SK-N-SH (cell line): ENCODE measurements at regions not wholly inside any gene's neighbourhood (a gene's known extent, or its start where the extent isn't known, plus 50 kb on each side); places are given as distances from the start of the nearest gene placed in this dataset.

Experiments used
- CTCF ChIA-PET: fragments of 300-600, 350-600 bp; formaldehyde crosslinking; extraction: SDS; loops from one replicate; lab custom pipeline; 2021; lab: Yijun Ruan, JAX
- POLR2A ChIA-PET: fragments of 350-600 bp; sonication (Branson Sonifier 250); formaldehyde crosslinking; extraction: SDS; loops from one replicate; lab custom pipeline; 2020; ENCODE audit warnings: antibody characterized with exemption, inconsistent platforms; lab: Yijun Ruan, JAX
- DNase-seq: peaks from one replicate; pipeline ENCODE4 v3.0.0; 2012
- H2AFZ ChIP-seq: fragments of 200-600 bp; sonication (generic); 2 replicates; pipeline ENCODE4 v1.8.1; 2016; ENCODE audit warnings: antibody characterized with exemption, mild to moderate bottlenecking, low read depth
- H3F3A ChIP-seq: fragments of 200-600 bp; sonication (generic); replicated peaks from 2 replicates; pipeline ENCODE3; 2016; ENCODE audit warnings: antibody characterized with exemption, mild to moderate bottlenecking; ENCODE audit not compliant: insufficient read depth
- H3K27ac ChIP-seq, 2 experiments: fragments of 200-500 bp in 1 of 2; fragments of 200-600 bp in 1 of 2; sonication (Bioruptor generic) in 1 of 2; sonication (generic), shearing (Covaris generic) in 1 of 2; 2 replicates each; pipeline versions ENCODE4 v1.5.1 to v1.6.1; 2014 to 2016; ENCODE audit warnings: low read depth in 2 of 2, inconsistent platforms in 1 of 2, low read length in 1 of 2, mild to moderate bottlenecking in 1 of 2, mixed read lengths in 1 of 2
- H3K27me3 ChIP-seq: fragments of 200-600 bp; sonication (generic), shearing (Covaris generic); 2 replicates; pipeline ENCODE4 v1.6.1; 2016; ENCODE audit warnings: mixed run types; ENCODE audit not compliant: insufficient read depth
- H3K36me3 ChIP-seq, 2 experiments: fragments of 200-500 bp in 1 of 2; fragments of 200-600 bp in 1 of 2; sonication (Bioruptor generic) in 1 of 2; sonication (generic) in 1 of 2; replicated peaks in 1 of 2; 2 replicates each; pipeline versions ENCODE3 to v1.5.1; 2014 to 2016; ENCODE audit warnings: low read length in 1 of 2, mild to moderate bottlenecking in 1 of 2; ENCODE audit not compliant: insufficient read depth in 2 of 2, control insufficient read depth in 1 of 2
- H3K4me1 ChIP-seq, 2 experiments: fragments of 200-500 bp in 1 of 2; fragments of 200-600 bp in 1 of 2; sonication (Bioruptor generic) in 1 of 2; sonication (generic), shearing (Covaris generic) in 1 of 2; 2 replicates each; pipeline versions ENCODE4 v1.5.1 to v1.6.1; 2014 to 2016; ENCODE audit warnings: low read depth in 1 of 2, low read length in 1 of 2, mixed run types in 1 of 2; ENCODE audit not compliant: insufficient read depth in 2 of 2, control insufficient read depth in 1 of 2
- H3K4me2 ChIP-seq: fragments of 200-600 bp; sonication (generic), shearing (Covaris generic); 2 replicates; pipeline ENCODE4 v1.6.1; 2017; ENCODE audit warnings: mixed run types
- H3K4me3 ChIP-seq, 2 experiments: fragments of 200-500 bp in 1 of 2; fragments of 200-600 bp in 1 of 2; sonication (Bioruptor generic) in 1 of 2; sonication (generic), shearing (Covaris generic) in 1 of 2; 2 replicates each; pipeline versions ENCODE4 v1.5.1 to v1.8.1; 2014 to 2016; ENCODE audit warnings: low read depth in 2 of 2, inconsistent platforms in 1 of 2, low read length in 1 of 2, mild to moderate bottlenecking in 1 of 2, mixed read lengths in 1 of 2, moderate library complexity in 1 of 2
- H3K79me2 ChIP-seq: fragments of 200-600 bp; sonication (generic); 2 replicates; pipeline ENCODE4 v1.8.1; 2017; ENCODE audit warnings: mild to moderate bottlenecking; ENCODE audit not compliant: insufficient read depth
- H3K9ac ChIP-seq: fragments of 200-600 bp; sonication (generic); 2 replicates; pipeline ENCODE4 v1.6.1; 2017; ENCODE audit warnings: mixed run types
- H3K9me2 ChIP-seq: fragments of 200-600 bp; sonication (generic); 2 replicates; pipeline ENCODE4 v1.6.1; 2017; ENCODE audit warnings: mixed run types
- H3K9me3 ChIP-seq: fragments of 200-600 bp; sonication (generic); 2 replicates; pipeline ENCODE4 v1.6.1; 2017; ENCODE audit warnings: mixed run types, mild to moderate bottlenecking, moderate library complexity
- H4K20me1 ChIP-seq: fragments of 200-600 bp; sonication (generic); 2 replicates; pipeline ENCODE4 v1.6.1; 2017; ENCODE audit warnings: mild to moderate bottlenecking, mixed run types; ENCODE audit not compliant: insufficient read depth
- CHD2 ChIP-seq: fragments of 150-350 bp; IDR thresholded peaks from 2 replicates; pipeline ENCODE4 v1.6.1; 2018; ENCODE audit warnings: low read length; ENCODE audit not compliant: partially characterized antibody
- ELF1 ChIP-seq: IDR thresholded peaks from 2 replicates; pipeline ENCODE4 v1.4.0; 2012
- EZH2phosphoT487 ChIP-seq: fragments of 200-600 bp; sonication (generic); IDR thresholded peaks from 2 replicates; pipeline ENCODE4 v1.6.1; 2017; ENCODE audit warnings: low read depth, mixed run types, mild to moderate bottlenecking, antibody characterized with exemption, moderate library complexity, borderline replicate concordance
- FOSL2 ChIP-seq: IDR thresholded peaks from 2 replicates; pipeline ENCODE4 v1.4.0; 2012; ENCODE audit warnings: low read depth, mild to moderate bottlenecking, moderate library complexity, borderline replicate concordance
- FOXM1 ChIP-seq: IDR thresholded peaks from 2 replicates; pipeline ENCODE4 v1.4.0; 2012; ENCODE audit warnings: low read depth, mild to moderate bottlenecking
- GABPA ChIP-seq: IDR thresholded peaks from 2 replicates; pipeline ENCODE4 v1.4.0; 2012; ENCODE audit warnings: low read depth, mild to moderate bottlenecking
- GATA2 ChIP-seq: sonication (generic); formaldehyde crosslinking; IDR thresholded peaks from 2 replicates; pipeline ENCODE4 v1.5.0; 2020; ENCODE audit warnings: mild to moderate bottlenecking, missing genetic modification reagents
- MAX ChIP-seq: IDR thresholded peaks from 2 replicates; pipeline ENCODE4 v1.4.0; 2012; ENCODE audit warnings: low read depth
- MXI1 ChIP-seq: IDR thresholded peaks from 2 replicates; pipeline ENCODE4 v1.6.1; 2012; ENCODE audit warnings: mild to moderate bottlenecking, low read depth, low read length, improper control_type of control experiment
- POLR2AphosphoS5 ChIP-seq: IDR thresholded peaks from 2 replicates; pipeline ENCODE4 v1.6.1; 2012; ENCODE audit warnings: low read depth, low read length
- RAD21 ChIP-seq: IDR thresholded peaks from 2 replicates; pipeline ENCODE4 v1.6.1; 2012; ENCODE audit warnings: mild to moderate bottlenecking, low read length
- RCOR1 ChIP-seq: fragments of 150-350 bp; IDR thresholded peaks from 2 replicates; pipeline ENCODE4 v1.6.1; 2017; ENCODE audit warnings: antibody characterized with exemption, low read length
- RFX5 ChIP-seq: IDR thresholded peaks from 2 replicates; pipeline ENCODE4 v1.6.1; 2012; ENCODE audit warnings: mild to moderate bottlenecking, improper control_type of control experiment, low read length
- RXRA ChIP-seq: IDR thresholded peaks from 2 replicates; pipeline ENCODE4 v1.4.0; 2012; ENCODE audit warnings: low read depth, mild to moderate bottlenecking, borderline replicate concordance
- SIN3A ChIP-seq: IDR thresholded peaks from 2 replicates; pipeline ENCODE4 v1.6.1; 2012; ENCODE audit warnings: low read depth, mild to moderate bottlenecking, low read length, moderate library complexity, borderline replicate concordance
- SMC3 ChIP-seq: IDR thresholded peaks from 2 replicates; pipeline ENCODE4 v1.6.1; 2012; ENCODE audit warnings: low read depth, low read length, improper control_type of control experiment
- ZBTB33 ChIP-seq: IDR thresholded peaks from 2 replicates; pipeline ENCODE4 v1.4.0; 2012; ENCODE audit warnings: low read depth, borderline replicate concordance
- WGBS: methylation state at CpG from one replicate; pipeline ENCODE4 v1.1.6; 2017; ENCODE audit warnings: low lambda C conversion rate; 5-methylcytosine and 5-hydroxymethylcytosine counted together
- TF ChIP-seq, protein P1 (sequence below): fragments of 150-350 bp; IDR thresholded peaks from 2 replicates; pipeline ENCODE4 v1.6.1; 2017; ENCODE audit warnings: antibody characterized with exemption, low read length, low read depth, borderline replicate concordance
- TF ChIP-seq, protein P2 (sequence below): IDR thresholded peaks from 2 replicates; pipeline ENCODE4 v1.6.1; 2012; ENCODE audit warnings: mild to moderate bottlenecking, low read depth, low read length, moderate library complexity

GRCh38 chr9:119903851-119904250, 534.6 kb upstream of the BRINP1 start:
- H3K4me3 ChIP-seq, result no peak overlapping the region
- no peak overlapping the region for H3K4me2 ChIP-seq
- H2AFZ ChIP-seq, result no peak overlapping the region
- no peaks in the 10 kb centered on the region for H3K79me2 ChIP-seq
- CTCF ChIA-PET, result no interaction called here
- H3K27ac ChIP-seq, result no peak overlapping the region
- POLR2A ChIA-PET, result no interaction called here
- no peaks in the 10 kb centered on the region for H3K9me3 ChIP-seq
- no peak for DNase-seq
- H3F3A ChIP-seq, result no peaks in the 10 kb centered on the region
- no peaks in the 10 kb centered on the region for H3K36me3 ChIP-seq
- no peaks in the 10 kb centered on the region for H3K9me2 ChIP-seq
- TF ChIP-seq RAD21 (no peak), MAX (no peak), ZBTB33 (no peak), RCOR1 (no peak)
- TF ChIP-seq, protein P1, sequence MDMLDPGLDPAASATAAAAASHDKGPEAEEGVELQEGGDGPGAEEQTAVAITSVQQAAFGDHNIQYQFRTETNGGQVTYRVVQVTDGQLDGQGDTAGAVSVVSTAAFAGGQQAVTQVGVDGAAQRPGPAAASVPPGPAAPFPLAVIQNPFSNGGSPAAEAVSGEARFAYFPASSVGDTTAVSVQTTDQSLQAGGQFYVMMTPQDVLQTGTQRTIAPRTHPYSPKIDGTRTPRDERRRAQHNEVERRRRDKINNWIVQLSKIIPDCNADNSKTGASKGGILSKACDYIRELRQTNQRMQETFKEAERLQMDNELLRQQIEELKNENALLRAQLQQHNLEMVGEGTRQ, result no peak
- H3K9ac ChIP-seq, result no peak overlapping the region
- H3K4me1 ChIP-seq, result no peaks in the 10 kb centered on the region
- 54% methylated on average over 5 of the region's 5 CpGs for WGBS
- H3K27me3 ChIP-seq, result no peaks in the 10 kb centered on the region
- H4K20me1 ChIP-seq, result no peaks in the 10 kb centered on the region

- Histone ChIP-seq H3K9me2 (no peaks in the 10 kb centered on the region), H3K36me3 (no peaks in the 10 kb centered on the region), H3K9me3 (no peaks in the 10 kb centered on the region), H3K27me3 (no peaks in the 10 kb centered on the region), H3K4me2 (no peak overlapping the region), H3K4me1 (no peaks in the 10 kb centered on the region), H3K9ac (no peak overlapping the region), H3K4me3 (no peak overlapping the region), H2AFZ (no peak overlapping the region), H3F3A (no peaks in the 10 kb centered on the region), H3K79me2 (no peaks in the 10 kb centered on the region), H3K27ac (no peak overlapping the region), H4K20me1 (no peaks in the 10 kb centered on the region)
- whole genome bisulfite sequencing, result 10% methylated on average over 4 of the region's 4 CpGs
- no peak for DNase-seq
- CTCF ChIA-PET, result interaction anchor here (1.0 kb wide), 1 partner anchor 67 kb away, joined by 4 read pairs; no protein-coding TSS in a partner anchor
- POLR2A ChIA-PET, result no interaction called here
- TF ChIP-seq CHD2, result no peak
- TF ChIP-seq RXRA, result no peak
- no peak for TF ChIP-seq FOXM1
- TF ChIP-seq EZH2phosphoT487, result no peak
- TF ChIP-seq MXI1, result no peak
- TF ChIP-seq ZBTB33, result no peak
- TF ChIP-seq FOSL2, result no peak
- TF ChIP-seq POLR2AphosphoS5, result no peak
- no peak for TF ChIP-seq ELF1
- no peak for TF ChIP-seq GATA2 (CRISPR knock-in tag)
- TF ChIP-seq RAD21, result no peak
- TF ChIP-seq MAX, result no peak
- no peak for TF ChIP-seq RFX5
- no peak for TF ChIP-seq SMC3
- no peak for TF ChIP-seq SIN3A
- no peak for TF ChIP-seq GABPA
- TF ChIP-seq, protein P2, sequence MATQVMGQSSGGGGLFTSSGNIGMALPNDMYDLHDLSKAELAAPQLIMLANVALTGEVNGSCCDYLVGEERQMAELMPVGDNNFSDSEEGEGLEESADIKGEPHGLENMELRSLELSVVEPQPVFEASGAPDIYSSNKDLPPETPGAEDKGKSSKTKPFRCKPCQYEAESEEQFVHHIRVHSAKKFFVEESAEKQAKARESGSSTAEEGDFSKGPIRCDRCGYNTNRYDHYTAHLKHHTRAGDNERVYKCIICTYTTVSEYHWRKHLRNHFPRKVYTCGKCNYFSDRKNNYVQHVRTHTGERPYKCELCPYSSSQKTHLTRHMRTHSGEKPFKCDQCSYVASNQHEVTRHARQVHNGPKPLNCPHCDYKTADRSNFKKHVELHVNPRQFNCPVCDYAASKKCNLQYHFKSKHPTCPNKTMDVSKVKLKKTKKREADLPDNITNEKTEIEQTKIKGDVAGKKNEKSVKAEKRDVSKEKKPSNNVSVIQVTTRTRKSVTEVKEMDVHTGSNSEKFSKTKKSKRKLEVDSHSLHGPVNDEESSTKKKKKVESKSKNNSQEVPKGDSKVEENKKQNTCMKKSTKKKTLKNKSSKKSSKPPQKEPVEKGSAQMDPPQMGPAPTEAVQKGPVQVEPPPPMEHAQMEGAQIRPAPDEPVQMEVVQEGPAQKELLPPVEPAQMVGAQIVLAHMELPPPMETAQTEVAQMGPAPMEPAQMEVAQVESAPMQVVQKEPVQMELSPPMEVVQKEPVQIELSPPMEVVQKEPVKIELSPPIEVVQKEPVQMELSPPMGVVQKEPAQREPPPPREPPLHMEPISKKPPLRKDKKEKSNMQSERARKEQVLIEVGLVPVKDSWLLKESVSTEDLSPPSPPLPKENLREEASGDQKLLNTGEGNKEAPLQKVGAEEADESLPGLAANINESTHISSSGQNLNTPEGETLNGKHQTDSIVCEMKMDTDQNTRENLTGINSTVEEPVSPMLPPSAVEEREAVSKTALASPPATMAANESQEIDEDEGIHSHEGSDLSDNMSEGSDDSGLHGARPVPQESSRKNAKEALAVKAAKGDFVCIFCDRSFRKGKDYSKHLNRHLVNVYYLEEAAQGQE, result no peak
Observed at GRCh38 chr9:119902611-119903010, 533.4 kb upstream of the BRINP1 start.
